GM21390 (cell line): ENCODE measurements at regions not wholly inside any gene's neighbourhood (a gene's known extent, or its start where the extent isn't known, plus 50 kb on each side); places are given as distances from the start of the nearest gene placed in this dataset.
"Not testable (repeated sequence)": the region's sequence is repeated elsewhere in the genome, so short reads cannot be mapped to it uniquely, and the experiment has no call there.

Experiments
- ATAC-seq: cut with Tn5 transposase; IDR thresholded peaks from one replicate; pipeline ENCODE4 v1.9.1; 2021; ENCODE audit not compliant: unreplicated experiment

GRCh38 chr4:141455651-141456050 is 180.7 kb upstream of the IL15 start:
- ATAC-seq, result no peak

- no peak for ATAC-seq
These were observed 178.7 kb upstream of the IL15 start for GRCh38 chr4:141457653-141458052.

- no peak for ATAC-seq
These were observed 177.9 kb upstream of the IL15 start for GRCh38 chr4:141458501-141458900.

- no peak for ATAC-seq
These were observed 177.4 kb upstream of the IL15 start for GRCh38 chr4:141459020-141459419.

GRCh38 chr4:141462361-141462760 is 174.0 kb upstream of the IL15 start:
- ATAC-seq, result no peak

GRCh38 chr4:141463678-141464077 is 172.7 kb upstream of the IL15 start:
- no peak for ATAC-seq

GRCh38 chr4:141464366-141464765 is 172.0 kb upstream of the IL15 start:
- ATAC-seq, result no peak

GRCh38 chr4:141465171-141465570 is 171.2 kb upstream of the IL15 start:
- no peak for ATAC-seq

GRCh38 chr4:141467225-141467624 is 169.2 kb upstream of the IL15 start:
- no peak for ATAC-seq

GRCh38 chr4:141469392-141469791 is 167.0 kb upstream of the IL15 start:
- ATAC-seq, result no peak

GRCh38 chr4:141473026-141473540 is 163.3 kb upstream of the IL15 start:
- no peak for ATAC-seq

GRCh38 chr4:141473952-141474351 is 162.4 kb upstream of the IL15 start:
- no peak for ATAC-seq

- no peak for ATAC-seq
These were observed 155.4 kb upstream of the IL15 start for GRCh38 chr4:141480950-141481349.

GRCh38 chr4:141484298-141484697 is 152.1 kb upstream of the IL15 start:
- not testable (repeated sequence) for ATAC-seq

- no peak for ATAC-seq
These were observed 149.9 kb upstream of the IL15 start for GRCh38 chr4:141486375-141486997.

GRCh38 chr4:141497627-141498026 is 138.8 kb upstream of the IL15 start:
- peak; percentile 84 for ATAC-seq

- no peak for ATAC-seq
These were observed 137.0 kb upstream of the IL15 start for GRCh38 chr4:141499261-141499853.

GRCh38 chr4:141501395-141501794 is 135.0 kb upstream of the IL15 start:
- no peak for ATAC-seq

GRCh38 chr4:141501931-141502330 is 134.5 kb upstream of the IL15 start:
- ATAC-seq, result no peak

- ATAC-seq, result no peak
These were observed 133.6 kb upstream of the IL15 start for GRCh38 chr4:141502755-141503154.

- ATAC-seq, result no peak
These were observed 133.1 kb upstream of the IL15 start for GRCh38 chr4:141503260-141503659.

GRCh38 chr4:141511055-141511454 is 125.3 kb upstream of the IL15 start:
- no peak for ATAC-seq

GRCh38 chr4:141513866-141514265 is 122.5 kb upstream of the IL15 start:
- no peak for ATAC-seq
